Renal cortex interstitium (tissue), 11 donors: ENCODE measurements at regions not wholly inside any gene's neighbourhood (a gene's known extent, or its start where the extent isn't known, plus 50 kb on each side); places are given as distances from the start of the nearest gene placed in this dataset.

ENCODE experiments used
- DNase-seq, 11 donors: peaks; one replicate each; pipeline ENCODE4 v3.0.0-alpha.2; 2013; ENCODE audit warnings: low read depth in 9 of 11, low spot score in 4 of 11; ENCODE audit errors: extremely low read depth in 1 of 11

- DNase-seq, result no peak
These were observed 109.0 kb upstream of the B3GAT1 start for GRCh38 chr11:134521001-134521400.

GRCh38 chr11:134519788-134520187 lies 107.7 kb upstream of the B3GAT1 start:
- DNase-seq, result no peak

GRCh38 chr11:134519390-134519750 lies 107.3 kb upstream of the B3GAT1 start:
- DNase-seq, result no peak

GRCh38 chr11:134518616-134519389 lies 106.8 kb upstream of the B3GAT1 start:
- no peak for DNase-seq

- DNase-seq, result no peak
These were observed 105.7 kb upstream of the B3GAT1 start for GRCh38 chr11:134517621-134518293.

GRCh38 chr11:134517115-134517514 lies 105.1 kb upstream of the B3GAT1 start:
- DNase-seq, result no peak

GRCh38 chr11:134516529-134516928 lies 104.5 kb upstream of the B3GAT1 start:
- no peak for DNase-seq

GRCh38 chr11:134515081-134515960 lies 103.3 kb upstream of the B3GAT1 start:
- no peak for DNase-seq

GRCh38 chr11:134514354-134514951 lies 102.4 kb upstream of the B3GAT1 start:
- DNase-seq, result no peak

- DNase-seq, result no peak
These were observed 101.6 kb upstream of the B3GAT1 start for GRCh38 chr11:134513585-134514120.

- DNase-seq, result no peak
These were observed 100.8 kb upstream of the B3GAT1 start for GRCh38 chr11:134512571-134513538.

- DNase-seq, result no peak
These were observed 100.0 kb upstream of the B3GAT1 start for GRCh38 chr11:134512061-134512460.

- no peak for DNase-seq
These were observed 99.2 kb upstream of the B3GAT1 start for GRCh38 chr11:134511255-134511654.

- no peak for DNase-seq
These were observed 98.4 kb upstream of the B3GAT1 start for GRCh38 chr11:134510233-134511040.

- no peak for DNase-seq
These were observed 97.6 kb upstream of the B3GAT1 start for GRCh38 chr11:134509381-134510232.

- DNase-seq, result no peak
These were observed 96.4 kb upstream of the B3GAT1 start for GRCh38 chr11:134508219-134508990.
